GM12891 (cell line): ENCODE measurements at regions not wholly inside any gene's neighbourhood (a gene's known extent, or its start where the extent isn't known, plus 50 kb on each side); places are given as distances from the start of the nearest gene placed in this dataset.

ENCODE experiments used
- PAX5 ChIP-seq: IDR thresholded peaks from 2 replicates; pipeline ENCODE4 v1.6.1; 2011; ENCODE audit warnings: low read length, moderate library complexity, mild to moderate bottlenecking; ENCODE audit not compliant: insufficient read depth, severe bottlenecking
- POLR2A ChIP-seq: IDR thresholded peaks from 2 replicates; pipeline ENCODE4 v1.6.1; 2011; ENCODE audit warnings: low read depth, low read length, control low read depth
- POLR2AphosphoS5 ChIP-seq: IDR thresholded peaks from 2 replicates; pipeline ENCODE4 v1.6.1; 2011; ENCODE audit warnings: low read depth, low read length, control low read depth
- POU2F2 ChIP-seq: IDR thresholded peaks from 2 replicates; pipeline ENCODE4 v1.6.1; 2011; ENCODE audit warnings: low read depth, mild to moderate bottlenecking, control low read depth, low read length, moderate library complexity
- TAF1 ChIP-seq: IDR thresholded peaks from 2 replicates; pipeline ENCODE4 v1.6.1; 2011; ENCODE audit warnings: low read depth, low read length, control low read depth

- no peak for TF ChIP-seq TAF1
- no peak for TF ChIP-seq POLR2AphosphoS5
- no peak for TF ChIP-seq POLR2A
- no peak for TF ChIP-seq POU2F2
- TF ChIP-seq PAX5: no peak
Measured at GRCh38 chr11:123253223-123253622, 58.2 kb upstream of the CLMP start.
